WTC11 (cell line): ENCODE measurements at regions not wholly inside any gene's neighbourhood (a gene's known extent, or its start where the extent isn't known, plus 50 kb on each side); places are given as distances from the start of the nearest gene placed in this dataset.

ENCODE experiments used
- E2F5 ChIP-seq: sonication (generic); formaldehyde crosslinking; IDR thresholded peaks from 2 replicates; pipeline ENCODE4 v1.8.1; 2022; ENCODE audit warnings: mild to moderate bottlenecking, moderate library complexity, missing genetic modification reagents
- ESRRA ChIP-seq: sonication (generic); formaldehyde crosslinking; IDR thresholded peaks from 2 replicates; pipeline ENCODE4 v1.8.1; 2022; ENCODE audit warnings: mild to moderate bottlenecking, missing genetic modification reagents, borderline replicate concordance
- GTF2I ChIP-seq: fragments of 250-450 bp; sonication (Bioruptor Pico); conservative IDR thresholded peaks from 2 replicates; pipeline ENCODE4 v1.4.0; 2021; ENCODE audit warnings: mild to moderate bottlenecking
- IRF1 ChIP-seq: sonication (generic); formaldehyde crosslinking; IDR thresholded peaks from 2 replicates; pipeline ENCODE4 v1.8.0; 2023; ENCODE audit warnings: missing genetic modification reagents
- JUN ChIP-seq: sonication (generic); formaldehyde crosslinking; IDR thresholded peaks from 2 replicates; pipeline ENCODE4 v1.8.0; 2023; ENCODE audit warnings: mild to moderate bottlenecking, missing genetic modification reagents
- MAX ChIP-seq: sonication (generic); formaldehyde crosslinking; IDR thresholded peaks from 2 replicates; pipeline ENCODE4 v1.8.0; 2022; ENCODE audit warnings: mild to moderate bottlenecking, missing genetic modification reagents
- NFATC4 ChIP-seq: fragments of 250-450 bp; sonication (Bioruptor Pico); IDR thresholded peaks from 2 replicates; pipeline ENCODE4 v1.9.0; 2021; ENCODE audit warnings: mild to moderate bottlenecking
- SP1 ChIP-seq: sonication (generic); formaldehyde crosslinking; conservative IDR thresholded peaks from 2 replicates; pipeline ENCODE4 v1.8.1; 2022; ENCODE audit warnings: missing genetic modification reagents
- ZSCAN18 ChIP-seq: fragments of 250-450 bp; sonication (Bioruptor Pico); IDR thresholded peaks from 2 replicates; pipeline ENCODE4 v2.1.2; 2022; ENCODE audit warnings: mild to moderate bottlenecking, moderate library complexity
- TF ChIP-seq, protein P1 (sequence below): sonication (generic); formaldehyde crosslinking; IDR thresholded peaks from 2 replicates; pipeline ENCODE4 v1.8.1; 2023; ENCODE audit warnings: mild to moderate bottlenecking, missing genetic modification reagents, moderate library complexity
- TF ChIP-seq, protein P2 (sequence below): fragments of 200-600 bp; IDR thresholded peaks from 2 replicates; pipeline ENCODE4 v1.8.0; 2022; ENCODE audit warnings: antibody characterized with exemption
- TF ChIP-seq, protein P3 (sequence below): sonication (generic); formaldehyde crosslinking; IDR thresholded peaks from 2 replicates; pipeline ENCODE4 v1.8.0; 2023; ENCODE audit warnings: missing genetic modification reagents, mild to moderate bottlenecking, borderline replicate concordance
- TF ChIP-seq, protein P4 (sequence below): fragments of 250-450 bp; sonication (Bioruptor Pico); IDR thresholded peaks from 2 replicates; pipeline ENCODE4 v1.9.0; 2021; ENCODE audit warnings: mild to moderate bottlenecking

GRCh38 chr2:20540587-20541293 lies 93.9 kb downstream of the RHOB start:
- TF ChIP-seq, protein P1, sequence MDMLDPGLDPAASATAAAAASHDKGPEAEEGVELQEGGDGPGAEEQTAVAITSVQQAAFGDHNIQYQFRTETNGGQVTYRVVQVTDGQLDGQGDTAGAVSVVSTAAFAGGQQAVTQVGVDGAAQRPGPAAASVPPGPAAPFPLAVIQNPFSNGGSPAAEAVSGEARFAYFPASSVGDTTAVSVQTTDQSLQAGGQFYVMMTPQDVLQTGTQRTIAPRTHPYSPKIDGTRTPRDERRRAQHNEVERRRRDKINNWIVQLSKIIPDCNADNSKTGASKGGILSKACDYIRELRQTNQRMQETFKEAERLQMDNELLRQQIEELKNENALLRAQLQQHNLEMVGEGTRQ (CRISPR knock-in tag) = no peak
- TF ChIP-seq, protein P2, sequence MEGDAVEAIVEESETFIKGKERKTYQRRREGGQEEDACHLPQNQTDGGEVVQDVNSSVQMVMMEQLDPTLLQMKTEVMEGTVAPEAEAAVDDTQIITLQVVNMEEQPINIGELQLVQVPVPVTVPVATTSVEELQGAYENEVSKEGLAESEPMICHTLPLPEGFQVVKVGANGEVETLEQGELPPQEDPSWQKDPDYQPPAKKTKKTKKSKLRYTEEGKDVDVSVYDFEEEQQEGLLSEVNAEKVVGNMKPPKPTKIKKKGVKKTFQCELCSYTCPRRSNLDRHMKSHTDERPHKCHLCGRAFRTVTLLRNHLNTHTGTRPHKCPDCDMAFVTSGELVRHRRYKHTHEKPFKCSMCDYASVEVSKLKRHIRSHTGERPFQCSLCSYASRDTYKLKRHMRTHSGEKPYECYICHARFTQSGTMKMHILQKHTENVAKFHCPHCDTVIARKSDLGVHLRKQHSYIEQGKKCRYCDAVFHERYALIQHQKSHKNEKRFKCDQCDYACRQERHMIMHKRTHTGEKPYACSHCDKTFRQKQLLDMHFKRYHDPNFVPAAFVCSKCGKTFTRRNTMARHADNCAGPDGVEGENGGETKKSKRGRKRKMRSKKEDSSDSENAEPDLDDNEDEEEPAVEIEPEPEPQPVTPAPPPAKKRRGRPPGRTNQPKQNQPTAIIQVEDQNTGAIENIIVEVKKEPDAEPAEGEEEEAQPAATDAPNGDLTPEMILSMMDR = no peak
- no peak for TF ChIP-seq SP1
- TF ChIP-seq NFATC4 (CRISPR knock-in tag) = no peak
- no peak for TF ChIP-seq GTF2I
- TF ChIP-seq MAX (CRISPR knock-in tag) = no peak
- no peak for TF ChIP-seq ZSCAN18
- TF ChIP-seq, protein P3, sequence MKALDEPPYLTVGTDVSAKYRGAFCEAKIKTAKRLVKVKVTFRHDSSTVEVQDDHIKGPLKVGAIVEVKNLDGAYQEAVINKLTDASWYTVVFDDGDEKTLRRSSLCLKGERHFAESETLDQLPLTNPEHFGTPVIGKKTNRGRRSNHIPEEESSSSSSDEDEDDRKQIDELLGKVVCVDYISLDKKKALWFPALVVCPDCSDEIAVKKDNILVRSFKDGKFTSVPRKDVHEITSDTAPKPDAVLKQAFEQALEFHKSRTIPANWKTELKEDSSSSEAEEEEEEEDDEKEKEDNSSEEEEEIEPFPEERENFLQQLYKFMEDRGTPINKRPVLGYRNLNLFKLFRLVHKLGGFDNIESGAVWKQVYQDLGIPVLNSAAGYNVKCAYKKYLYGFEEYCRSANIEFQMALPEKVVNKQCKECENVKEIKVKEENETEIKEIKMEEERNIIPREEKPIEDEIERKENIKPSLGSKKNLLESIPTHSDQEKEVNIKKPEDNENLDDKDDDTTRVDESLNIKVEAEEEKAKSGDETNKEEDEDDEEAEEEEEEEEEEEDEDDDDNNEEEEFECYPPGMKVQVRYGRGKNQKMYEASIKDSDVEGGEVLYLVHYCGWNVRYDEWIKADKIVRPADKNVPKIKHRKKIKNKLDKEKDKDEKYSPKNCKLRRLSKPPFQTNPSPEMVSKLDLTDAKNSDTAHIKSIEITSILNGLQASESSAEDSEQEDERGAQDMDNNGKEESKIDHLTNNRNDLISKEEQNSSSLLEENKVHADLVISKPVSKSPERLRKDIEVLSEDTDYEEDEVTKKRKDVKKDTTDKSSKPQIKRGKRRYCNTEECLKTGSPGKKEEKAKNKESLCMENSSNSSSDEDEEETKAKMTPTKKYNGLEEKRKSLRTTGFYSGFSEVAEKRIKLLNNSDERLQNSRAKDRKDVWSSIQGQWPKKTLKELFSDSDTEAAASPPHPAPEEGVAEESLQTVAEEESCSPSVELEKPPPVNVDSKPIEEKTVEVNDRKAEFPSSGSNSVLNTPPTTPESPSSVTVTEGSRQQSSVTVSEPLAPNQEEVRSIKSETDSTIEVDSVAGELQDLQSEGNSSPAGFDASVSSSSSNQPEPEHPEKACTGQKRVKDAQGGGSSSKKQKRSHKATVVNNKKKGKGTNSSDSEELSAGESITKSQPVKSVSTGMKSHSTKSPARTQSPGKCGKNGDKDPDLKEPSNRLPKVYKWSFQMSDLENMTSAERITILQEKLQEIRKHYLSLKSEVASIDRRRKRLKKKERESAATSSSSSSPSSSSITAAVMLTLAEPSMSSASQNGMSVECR (CRISPR knock-in tag) = no peak
- no peak for TF ChIP-seq JUN (CRISPR knock-in tag)
- no peak for TF ChIP-seq ESRRA
- TF ChIP-seq E2F5 (CRISPR knock-in tag) = no peak
- TF ChIP-seq IRF1 (CRISPR knock-in tag) = no peak
- TF ChIP-seq, protein P4, sequence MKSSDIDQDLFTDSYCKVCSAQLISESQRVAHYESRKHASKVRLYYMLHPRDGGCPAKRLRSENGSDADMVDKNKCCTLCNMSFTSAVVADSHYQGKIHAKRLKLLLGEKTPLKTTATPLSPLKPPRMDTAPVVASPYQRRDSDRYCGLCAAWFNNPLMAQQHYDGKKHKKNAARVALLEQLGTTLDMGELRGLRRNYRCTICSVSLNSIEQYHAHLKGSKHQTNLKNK (CRISPR knock-in tag) = no peak
